K562 (cell line): ENCODE measurements at regions not wholly inside any gene's neighbourhood (a gene's known extent, or its start where the extent isn't known, plus 50 kb on each side); places are given as distances from the start of the nearest gene placed in this dataset.

ENCODE experiments used
- CCNT2 ChIP-seq: IDR thresholded peaks from 2 replicates; pipeline ENCODE4 v1.6.1; 2011; ENCODE audit warnings: borderline replicate concordance, low read depth, mild to moderate bottlenecking, moderate library complexity, mixed read lengths, low read length; ENCODE audit not compliant: insufficient read length; ENCODE audit errors: extremely low read depth
- MGA ChIP-seq: fragments of 450-650 bp; IDR thresholded peaks from 2 replicates; pipeline ENCODE4 v1.6.1; 2016; ENCODE audit warnings: mild to moderate bottlenecking, moderate library complexity
- SAFB2 ChIP-seq: fragments of 200-400 bp; formaldehyde crosslinking; IDR thresholded peaks from 2 replicates; pipeline ENCODE4 v1.6.1; 2018; ENCODE audit warnings: borderline replicate concordance, low read length, low read depth, moderate library complexity; ENCODE audit not compliant: severe bottlenecking
- ZMIZ1 ChIP-seq, 2 experiments: fragments of 150-350 bp in 1 of 2; IDR thresholded peaks; 2 replicates each; pipeline ENCODE4 v1.6.1; 2012 to 2016; ENCODE audit warnings: low read depth in 2 of 2, low read length in 2 of 2, mild to moderate bottlenecking in 1 of 2, moderate library complexity in 1 of 2
- ZSCAN29 ChIP-seq: fragments of 450-650 bp; IDR thresholded peaks from 2 replicates; pipeline ENCODE4 v1.6.1; 2017

DNA sequence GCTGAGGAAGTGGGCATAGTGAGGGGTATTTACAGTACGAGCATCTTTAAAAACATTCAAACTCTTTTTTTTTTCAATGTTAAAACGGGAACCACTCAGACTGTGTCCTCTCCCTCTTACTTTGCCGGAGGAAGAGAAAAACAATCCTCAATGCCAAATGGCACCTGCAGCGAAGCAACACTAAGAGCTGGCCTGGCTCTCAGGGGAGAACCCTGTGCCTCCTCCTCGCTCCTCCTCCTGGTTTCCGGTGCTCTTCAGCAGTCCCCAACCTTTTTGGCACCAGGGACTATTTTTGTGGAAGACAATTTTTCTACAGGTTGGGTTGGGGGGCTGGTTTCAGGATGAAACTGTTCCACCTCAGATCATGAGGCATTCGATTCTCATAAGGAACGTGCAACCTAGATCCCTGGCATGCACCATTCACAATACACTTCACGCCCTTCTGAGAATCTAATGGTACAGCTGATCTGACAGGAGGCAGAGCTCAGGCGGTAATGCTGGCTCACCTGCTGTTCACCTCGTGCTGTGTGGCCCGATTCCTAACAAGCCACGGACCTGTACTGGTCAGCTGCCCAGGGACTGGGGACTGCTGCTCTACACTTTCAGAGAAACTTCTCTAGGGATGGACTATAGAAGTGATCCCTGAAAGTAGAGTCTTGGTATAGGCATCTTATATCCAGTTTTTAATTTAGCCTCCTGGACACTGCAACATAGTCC, 404.1 kb downstream of the RAPGEF2 start (continued):
- TF ChIP-seq MGA (no peak), CCNT2 (no peak), SAFB2 (no peak), ZSCAN29 (no peak), ZMIZ1 (IDR thresholded peaks at IDR 0.05; ENCODE audit: low read depth in 2 of 2, low read length in 2 of 2) (no peak)
- TF ChIP-seq, all 486 proteins: peak for 0
